ENCODE measurements at regions not wholly inside any gene's neighbourhood (a gene's known extent, or its start where the extent isn't known, plus 50 kb on each side); places are given as distances from the start of the nearest gene placed in this dataset.

GRCh38 chr13:42383025-42383424, 111.1 kb downstream of the AKAP11 start (continued):
- TF ChIP-seq CTBP2 (IDR thresholded peaks at IDR 0.05; ENCODE audit: borderline replicate concordance, insufficient read depth, insufficient read length, low read length) (no peak), MAX (IDR thresholded peaks at IDR 0.05) (no peak), POLR2A (IDR thresholded peaks at IDR 0.05; ENCODE audit: control extremely low read depth in 1 of 2, low read depth in 2 of 2, low read length in 2 of 2) (no peak), GTF2F1 (IDR thresholded peaks at IDR 0.05; ENCODE audit: borderline replicate concordance, low read depth, low read length) (no peak)

All from H1 (cell line).